Osteoblast (primary cell): ENCODE measurements at regions not wholly inside any gene's neighbourhood (a gene's known extent, or its start where the extent isn't known, plus 50 kb on each side); places are given as distances from the start of the nearest gene placed in this dataset.

ENCODE experiments used
- DNase-seq: peaks from one replicate; pipeline ENCODE4 v3.0.0; 2011; ENCODE audit warnings: low spot score, mixed read lengths; ENCODE audit not compliant: insufficient read length; ENCODE audit errors: missing footprints
- H2AFZ ChIP-seq: 2 replicates; pipeline ENCODE4 v1.6.0; 2011; ENCODE audit warnings: mild to moderate bottlenecking, low read length
- H3K27ac ChIP-seq: 2 replicates; pipeline ENCODE4 v1.5.1; 2011; ENCODE audit warnings: mild to moderate bottlenecking, low read depth, low read length, moderate library complexity
- H3K27me3 ChIP-seq: 2 replicates; pipeline ENCODE4 v1.6.0; 2012; ENCODE audit warnings: mild to moderate bottlenecking, control low read depth, inconsistent platforms, low read length, moderate library complexity; ENCODE audit not compliant: insufficient read depth
- H3K36me3 ChIP-seq: 2 replicates; pipeline ENCODE4 v1.5.1; 2011; ENCODE audit warnings: mild to moderate bottlenecking, low read length, control low read depth, moderate library complexity; ENCODE audit not compliant: insufficient read depth
- H3K4me1 ChIP-seq: 2 replicates; pipeline ENCODE4 v1.5.1; 2011; ENCODE audit warnings: mild to moderate bottlenecking, low read length, control low read depth, moderate library complexity; ENCODE audit not compliant: insufficient read depth
- H3K4me2 ChIP-seq: 2 replicates; pipeline ENCODE4 v1.6.0; 2011; ENCODE audit warnings: mild to moderate bottlenecking, low read length; ENCODE audit not compliant: insufficient read depth
- H3K4me3 ChIP-seq: fragments of 200-600 bp; sonication (generic); 3 replicates; pipeline ENCODE4 v1.5.1; 2012; ENCODE audit warnings: mild to moderate bottlenecking, low read length, inconsistent platforms; ENCODE audit not compliant: insufficient read depth
- H3K79me2 ChIP-seq: 2 replicates; pipeline ENCODE4 v1.6.0; 2012; ENCODE audit warnings: mild to moderate bottlenecking, low read length, control low read depth, inconsistent platforms; ENCODE audit not compliant: insufficient read depth
- H3K9me3 ChIP-seq: 2 replicates; pipeline ENCODE4 v1.5.1; 2011; ENCODE audit warnings: low read depth, low read length, control low read depth
- H4K20me1 ChIP-seq: 2 replicates; pipeline ENCODE4 v1.6.0; 2012; ENCODE audit warnings: mild to moderate bottlenecking, low read length, control low read depth; ENCODE audit not compliant: insufficient read depth
- TF ChIP-seq, protein P1 (sequence below): IDR thresholded peaks from 2 replicates; pipeline ENCODE4 v1.5.1; 2011; ENCODE audit warnings: mild to moderate bottlenecking, low read depth, low read length, moderate library complexity; ENCODE audit errors: extremely low read depth

DNA sequence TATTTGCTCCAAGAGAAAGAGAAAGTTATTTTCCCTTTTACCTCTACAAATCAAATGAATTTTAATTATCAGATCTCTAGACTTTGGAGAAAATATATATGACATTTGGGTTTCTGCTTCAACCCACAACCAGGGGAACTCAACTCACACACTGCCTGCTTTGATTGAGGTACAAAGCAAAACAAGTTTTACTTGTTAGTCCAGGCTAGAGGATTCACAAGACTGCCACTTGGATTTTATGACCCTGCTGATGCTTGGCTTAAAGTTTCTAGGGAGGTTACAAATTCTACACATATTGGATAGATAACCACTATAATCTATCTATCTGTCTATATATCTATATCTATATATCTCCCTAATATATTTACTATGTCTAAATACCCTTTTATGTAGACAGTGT lies 467.3 kb upstream of the RGS18 start:
- Histone ChIP-seq H3K4me2 (no peak overlapping the region), H3K27ac (no peak overlapping the region), H2AFZ (no peak overlapping the region), H3K4me3 (no peak overlapping the region), H3K27me3 (no peaks in the 10 kb centered on the region), H3K4me1 (no peaks in the 10 kb centered on the region), H3K79me2 (no peaks in the 10 kb centered on the region), H3K9me3 (no peaks in the 10 kb centered on the region), H4K20me1 (no peaks in the 10 kb centered on the region), H3K36me3 (no peaks in the 10 kb centered on the region)
- no peak for DNase-seq
- TF ChIP-seq, protein P1, sequence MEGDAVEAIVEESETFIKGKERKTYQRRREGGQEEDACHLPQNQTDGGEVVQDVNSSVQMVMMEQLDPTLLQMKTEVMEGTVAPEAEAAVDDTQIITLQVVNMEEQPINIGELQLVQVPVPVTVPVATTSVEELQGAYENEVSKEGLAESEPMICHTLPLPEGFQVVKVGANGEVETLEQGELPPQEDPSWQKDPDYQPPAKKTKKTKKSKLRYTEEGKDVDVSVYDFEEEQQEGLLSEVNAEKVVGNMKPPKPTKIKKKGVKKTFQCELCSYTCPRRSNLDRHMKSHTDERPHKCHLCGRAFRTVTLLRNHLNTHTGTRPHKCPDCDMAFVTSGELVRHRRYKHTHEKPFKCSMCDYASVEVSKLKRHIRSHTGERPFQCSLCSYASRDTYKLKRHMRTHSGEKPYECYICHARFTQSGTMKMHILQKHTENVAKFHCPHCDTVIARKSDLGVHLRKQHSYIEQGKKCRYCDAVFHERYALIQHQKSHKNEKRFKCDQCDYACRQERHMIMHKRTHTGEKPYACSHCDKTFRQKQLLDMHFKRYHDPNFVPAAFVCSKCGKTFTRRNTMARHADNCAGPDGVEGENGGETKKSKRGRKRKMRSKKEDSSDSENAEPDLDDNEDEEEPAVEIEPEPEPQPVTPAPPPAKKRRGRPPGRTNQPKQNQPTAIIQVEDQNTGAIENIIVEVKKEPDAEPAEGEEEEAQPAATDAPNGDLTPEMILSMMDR = no peak

DNA sequence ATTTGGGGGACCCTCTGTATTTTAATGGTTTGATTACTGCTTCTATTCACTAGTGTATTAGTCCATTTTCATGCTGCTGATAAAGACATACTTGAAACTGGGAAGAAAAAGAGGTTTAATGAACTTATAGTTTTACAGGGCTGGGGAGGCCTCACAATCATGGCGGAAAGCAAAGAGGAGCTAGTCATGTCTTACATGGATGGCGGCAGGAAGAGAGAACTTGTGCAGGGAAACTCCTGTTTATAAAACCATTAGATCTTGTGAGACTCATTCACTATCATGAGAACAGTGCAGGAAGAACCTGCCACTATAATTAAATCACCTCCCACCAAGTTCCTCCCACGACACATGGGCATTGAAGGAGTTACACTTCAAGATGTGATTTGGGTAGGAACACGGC lies 464.5 kb upstream of the RGS18 start:
- TF ChIP-seq, protein P1 = no peak
- Histone ChIP-seq H2AFZ (no peak overlapping the region), H3K4me1 (no peaks in the 10 kb centered on the region), H4K20me1 (no peaks in the 10 kb centered on the region), H3K27me3 (no peaks in the 10 kb centered on the region), H3K4me2 (no peak overlapping the region), H3K4me3 (no peak overlapping the region), H3K36me3 (no peaks in the 10 kb centered on the region), H3K9me3 (no peaks in the 10 kb centered on the region), H3K79me2 (no peaks in the 10 kb centered on the region), H3K27ac (no peak overlapping the region)
- no peak for DNase-seq

DNA sequence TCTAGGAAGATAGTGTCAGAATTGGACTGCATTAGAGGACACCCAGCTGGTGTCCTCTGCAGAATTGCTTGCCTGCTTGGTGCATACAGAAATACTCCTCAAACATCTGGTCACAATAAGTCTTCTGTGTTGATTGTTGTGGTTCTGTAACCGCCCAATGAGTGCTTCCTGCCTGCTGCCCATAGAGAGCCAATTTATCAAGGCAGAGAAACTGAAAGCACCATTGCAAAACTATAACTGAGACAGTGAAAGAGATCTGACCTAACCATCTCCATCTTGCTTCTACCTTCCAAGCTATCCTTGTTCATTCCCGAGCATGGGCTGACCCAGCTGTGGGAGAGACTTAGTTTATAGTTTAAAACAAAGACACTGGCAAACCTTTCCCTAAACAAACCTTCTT lies 462.4 kb upstream of the RGS18 start:
- Histone ChIP-seq H3K27ac (no peak overlapping the region), H3K4me2 (no peak overlapping the region), H3K27me3 (no peaks in the 10 kb centered on the region), H3K79me2 (no peaks in the 10 kb centered on the region), H3K4me1 (no peaks in the 10 kb centered on the region), H2AFZ (no peak overlapping the region), H3K36me3 (no peaks in the 10 kb centered on the region), H4K20me1 (no peaks in the 10 kb centered on the region), H3K4me3 (no peak overlapping the region), H3K9me3 (no peaks in the 10 kb centered on the region)
- TF ChIP-seq, protein P1 = no peak
- DNase-seq = no peak

DNA sequence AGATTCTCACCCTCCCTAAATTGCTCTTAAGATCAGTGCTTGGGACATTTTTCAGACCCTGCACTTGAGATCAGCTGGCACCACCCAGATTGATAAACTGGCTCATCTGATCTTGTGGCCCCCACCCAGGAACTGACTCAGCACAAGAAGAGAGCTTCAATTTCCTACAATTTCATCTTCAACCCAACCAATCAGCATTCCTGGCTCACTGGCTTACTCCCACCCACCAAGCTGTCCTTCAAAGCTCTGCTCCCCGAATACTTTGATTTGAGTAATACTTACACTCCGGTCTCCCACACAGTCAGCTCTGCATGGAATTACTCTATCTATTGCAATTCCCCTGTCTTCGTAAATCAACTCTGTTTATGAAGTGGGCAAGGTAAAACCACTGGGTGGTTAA lies 461.9 kb upstream of the RGS18 start:
- no peak overlapping the region for H2AFZ ChIP-seq
- no peaks in the 10 kb centered on the region for H3K4me1 ChIP-seq
- H3K4me3 ChIP-seq = no peak overlapping the region
- H3K36me3 ChIP-seq = no peaks in the 10 kb centered on the region
- no peaks in the 10 kb centered on the region for H3K79me2 ChIP-seq
- no peak overlapping the region for H3K27ac ChIP-seq
- no peak overlapping the region for H3K4me2 ChIP-seq
- no peaks in the 10 kb centered on the region for H3K27me3 ChIP-seq
- TF ChIP-seq, protein P1 = no peak
- no peak for DNase-seq
- H3K9me3 ChIP-seq = no peaks in the 10 kb centered on the region
- H4K20me1 ChIP-seq = no peaks in the 10 kb centered on the region
